Stimulated activated CD4-positive, alpha-beta T cell treated with anti-CD3 and anti-CD28 coated beads, Interleukin-12 subunit alpha, Interleukin-12 subunit beta, amount 100 ng/mL, for 24 hours (primary cell): ENCODE measurements at regions not wholly inside any gene's neighbourhood (a gene's known extent, or its start where the extent isn't known, plus 50 kb on each side); places are given as distances from the start of the nearest gene placed in this dataset.

Source experiments
- DNase-seq, 2 experiments: peaks; one replicate each; pipeline ENCODE4 v3.0.0-alpha.2; 2020; ENCODE audit warnings: low read depth in 2 of 2

- no peak for DNase-seq
Measured at GRCh38 chr6:120632975-120633374, 701.3 kb downstream of the TBC1D32 start.

- DNase-seq: no peak
Measured at GRCh38 chr6:120627612-120628011, 706.7 kb downstream of the TBC1D32 start.

GRCh38 chr6:120622127-120622631, 712.1 kb downstream of the TBC1D32 start:
- no peak for DNase-seq

GRCh38 chr6:120620900-120621299, 713.4 kb downstream of the TBC1D32 start:
- DNase-seq: no peak

GRCh38 chr6:120615238-120615637, 719.0 kb downstream of the TBC1D32 start:
- no peak for DNase-seq

GRCh38 chr6:120614723-120615122, 719.6 kb downstream of the TBC1D32 start:
- DNase-seq: no peak

GRCh38 chr6:120608826-120609225, 725.5 kb downstream of the TBC1D32 start:
- no peak for DNase-seq

GRCh38 chr6:120606743-120607142, 727.5 kb downstream of the TBC1D32 start:
- DNase-seq: no peak

GRCh38 chr6:120604510-120604909, 729.8 kb downstream of the TBC1D32 start:
- no peak for DNase-seq

- no peak for DNase-seq
Measured at GRCh38 chr6:120590611-120591010, 743.7 kb downstream of the TBC1D32 start.

- DNase-seq: no peak
Measured at GRCh38 chr6:120588424-120588823, 745.9 kb downstream of the TBC1D32 start.

GRCh38 chr6:120587381-120587780, 746.9 kb downstream of the TBC1D32 start:
- DNase-seq: no peak

- no peak for DNase-seq
Measured at GRCh38 chr6:120584111-120584760, 750.0 kb downstream of the TBC1D32 start.

- DNase-seq: no peak
Measured at GRCh38 chr6:120576061-120576460, 758.2 kb downstream of the TBC1D32 start.

GRCh38 chr6:120569714-120570113, 764.6 kb downstream of the TBC1D32 start:
- no peak for DNase-seq

GRCh38 chr6:120564779-120565178, 769.5 kb downstream of the TBC1D32 start:
- no peak for DNase-seq

GRCh38 chr6:120558294-120558693, 776.0 kb downstream of the TBC1D32 start:
- no peak for DNase-seq

- no peak for DNase-seq
Measured at GRCh38 chr6:120557554-120557953, 776.7 kb downstream of the TBC1D32 start.

GRCh38 chr6:120556491-120556890, 777.8 kb downstream of the TBC1D32 start:
- no peak for DNase-seq

GRCh38 chr6:120553353-120553752, 780.9 kb downstream of the TBC1D32 start:
- DNase-seq: no peak

GRCh38 chr6:120545353-120545752, 788.9 kb downstream of the TBC1D32 start:
- no peak for DNase-seq

- no peak for DNase-seq
Measured at GRCh38 chr6:120534954-120535353, 799.3 kb downstream of the TBC1D32 start.

GRCh38 chr6:120526576-120526975, 807.7 kb downstream of the TBC1D32 start:
- no peak for DNase-seq

GRCh38 chr6:120514544-120514943, 819.7 kb downstream of the TBC1D32 start:
- no peak for DNase-seq
